Transverse colon (tissue), 4 donors: ENCODE measurements at regions not wholly inside any gene's neighbourhood (a gene's known extent, or its start where the extent isn't known, plus 50 kb on each side); places are given as distances from the start of the nearest gene placed in this dataset.

ENCODE experiments used
- DNase-seq: peaks from one replicate; pipeline ENCODE4 v3.0.0-alpha.2; 2019
- H3K27ac ChIP-seq, 4 donors: fragments of 200-600 bp; sonication (generic); 2 replicates each; pipeline ENCODE4 v1.5.1; 2016 to 2018; ENCODE audit warnings: inconsistent platforms in 4 of 4
- H3K27me3 ChIP-seq: fragments of 200-600 bp; sonication (generic); 2 replicates; pipeline ENCODE4 v1.5.1; 2017; ENCODE audit warnings: inconsistent platforms
- H3K36me3 ChIP-seq, 4 donors: fragments of 200-600 bp; sonication (generic); 2 replicates each; pipeline ENCODE4 v1.5.1; 2017 to 2019; ENCODE audit warnings: inconsistent platforms in 4 of 4
- H3K4me1 ChIP-seq, 4 donors: fragments of 200-600 bp; sonication (generic); 2 replicates each; pipeline ENCODE4 v1.5.1; 2017 to 2020; ENCODE audit warnings: inconsistent platforms in 4 of 4
- H3K4me3 ChIP-seq, 4 donors: fragments of 200-600 bp; sonication (generic); 1 replicate in 1 of 4; 2 replicates in 3 of 4; pipeline versions ENCODE4 v1.5.1 to v1.6.1; 2017 to 2019; ENCODE audit warnings: inconsistent platforms in 4 of 4
- H3K9me3 ChIP-seq, 2 donors: fragments of 200-600 bp; sonication (generic); 2 replicates each; pipeline ENCODE4 v1.5.1; 2017 to 2019; ENCODE audit warnings: inconsistent platforms in 2 of 2
- CTCF ChIP-seq, 5 experiments: fragments of 200-600 bp in 3 of 5; fragments of 450-650 bp in 2 of 5; sonication (generic) in 3 of 5; IDR thresholded peaks; 1 replicate in 2 of 5; 2 replicates in 3 of 5; pipeline ENCODE4 v1.5.1; 2016 to 2017; ENCODE audit warnings: antibody characterized with exemption in 5 of 5, inconsistent platforms in 3 of 5, mild to moderate bottlenecking in 2 of 5, moderate library complexity in 1 of 5
- EP300 ChIP-seq: sonication (generic); formaldehyde crosslinking; IDR thresholded peaks from one replicate; pipeline ENCODE4 v1.6.1; 2017; ENCODE audit warnings: antibody characterized with exemption, low read depth
- POLR2A ChIP-seq: fragments of 450-650 bp; IDR thresholded peaks from one replicate; pipeline ENCODE4 v1.6.1; 2016; ENCODE audit warnings: antibody characterized with exemption, mild to moderate bottlenecking, moderate library complexity
- POLR2AphosphoS5 ChIP-seq, 3 donors: sonication (generic); formaldehyde crosslinking; IDR thresholded peaks; one replicate each; pipeline ENCODE4 v1.6.1; 2016; ENCODE audit warnings: antibody characterized with exemption in 3 of 3
- WGBS, 2 donors: methylation state at CpG; one replicate each; pipeline ENCODE4 v1.1.5; 2018; ENCODE audit warnings: low coverage in 1 of 2; 5-methylcytosine and 5-hydroxymethylcytosine counted together
- in situ Hi-C, 4 donors: fragments of 200-750 bp; cut with MboI; loops; one replicate each; pipeline versions ENCODE4 v1.15.0 to v1.15.1; 2017; ENCODE audit warnings: low sequenced_read_pairs in 3 of 4, low pct_ligation_motif_present in 1 of 4, low pct_unique_long_range_greater_than_20kb in 1 of 4
- intact Hi-C: fragments of 100-400 bp; cut with DNase I; formaldehyde crosslinking; loops from one replicate; pipeline ENCODE4 v1.15.1; 2023; ENCODE audit warnings: low total_unique reads

- in situ Hi-C loops = no loop called here
Measured at GRCh38 chr1:47630346-47630745, 192.5 kb downstream of the FOXD2 start.

GRCh38 chr1:47631411-47631995 lies 193.7 kb downstream of the FOXD2 start:
- no peaks in the 10 kb centered on the region for H3K4me1 ChIP-seq
- in situ Hi-C loops = no loop called here
- H3K27me3 ChIP-seq = no peaks in the 10 kb centered on the region
- DNase-seq = no peak
- no peak for TF ChIP-seq CTCF (IDR thresholded peaks at IDR 0.05)
- no peak for TF ChIP-seq POLR2AphosphoS5 (IDR thresholded peaks at IDR 0.05)
- TF ChIP-seq POLR2A = no peak
- no peak for TF ChIP-seq EP300
- no peak overlapping the region for H3K4me3 ChIP-seq
- no peaks in the 10 kb centered on the region for H3K36me3 ChIP-seq
- WGBS, 2 donors = 86% methylated on average over 17 of the region's 17 CpGs; no CpG with 5 or more reads in 1 of the 2 donors
- no peak overlapping the region for H3K27ac ChIP-seq
- intact Hi-C loops = no loop called here
- no peaks in the 10 kb centered on the region for H3K9me3 ChIP-seq

More at GRCh38 chr1:47630346-47630745, 192.5 kb downstream of the FOXD2 start:
- H3K27me3 ChIP-seq = no peaks in the 10 kb centered on the region
- WGBS, 2 donors = 80 to 95% methylated on average over 1 to 4 of the region's 4 CpGs
- H3K36me3 ChIP-seq = no peaks in the 10 kb centered on the region
- H3K27ac ChIP-seq = no peak overlapping the region
- no peaks in the 10 kb centered on the region for H3K4me1 ChIP-seq
- H3K9me3 ChIP-seq = no peaks in the 10 kb centered on the region
- intact Hi-C loops = no loop called here
- H3K4me3 ChIP-seq = no peak overlapping the region
- DNase-seq = no peak
- TF ChIP-seq POLR2A (no peak), CTCF (IDR thresholded peaks at IDR 0.05) (no peak), EP300 (no peak), POLR2AphosphoS5 (IDR thresholded peaks at IDR 0.05) (no peak)

GRCh38 chr1:47635111-47635510 lies 197.3 kb downstream of the FOXD2 start:
- Histone ChIP-seq H3K27ac (no peak overlapping the region), H3K9me3 (no peaks in the 10 kb centered on the region), H3K36me3 (no peaks in the 10 kb centered on the region), H3K27me3 (no peaks in the 10 kb centered on the region), H3K4me1 (no peaks in the 10 kb centered on the region), H3K4me3 (no peak overlapping the region)
- DNase-seq = no peak
- TF ChIP-seq EP300 = no peak
- no peak for TF ChIP-seq CTCF (IDR thresholded peaks at IDR 0.05)
- 90% methylated on average over 5 of the region's 5 CpGs; no CpG with 5 or more reads in 1 of the 2 donors for WGBS, 2 donors
- intact Hi-C loops (no loop called here), in situ Hi-C loops (no loop called here)

GRCh38 chr1:47635597-47635996 lies 197.8 kb downstream of the FOXD2 start:
- TF ChIP-seq EP300 (no peak), POLR2AphosphoS5 (IDR thresholded peaks at IDR 0.05) (no peak), POLR2A (no peak), CTCF (IDR thresholded peaks at IDR 0.05) (no peak)
- WGBS, 2 donors = 79 to 82% methylated on average over 1 to 2 of the region's 2 CpGs
- in situ Hi-C loops = no loop called here
- no peaks in the 10 kb centered on the region for H3K9me3 ChIP-seq
- intact Hi-C loops = no loop called here
- DNase-seq = no peak
- no peak overlapping the region for H3K27ac ChIP-seq
- no peak overlapping the region for H3K4me3 ChIP-seq
- H3K36me3 ChIP-seq = no peaks in the 10 kb centered on the region
- no peaks in the 10 kb centered on the region for H3K27me3 ChIP-seq
- no peaks in the 10 kb centered on the region for H3K4me1 ChIP-seq
